ENCODE measurements at regions not wholly inside any gene's neighbourhood (a gene's known extent, or its start where the extent isn't known, plus 50 kb on each side); places are given as distances from the start of the nearest gene placed in this dataset.

DNA sequence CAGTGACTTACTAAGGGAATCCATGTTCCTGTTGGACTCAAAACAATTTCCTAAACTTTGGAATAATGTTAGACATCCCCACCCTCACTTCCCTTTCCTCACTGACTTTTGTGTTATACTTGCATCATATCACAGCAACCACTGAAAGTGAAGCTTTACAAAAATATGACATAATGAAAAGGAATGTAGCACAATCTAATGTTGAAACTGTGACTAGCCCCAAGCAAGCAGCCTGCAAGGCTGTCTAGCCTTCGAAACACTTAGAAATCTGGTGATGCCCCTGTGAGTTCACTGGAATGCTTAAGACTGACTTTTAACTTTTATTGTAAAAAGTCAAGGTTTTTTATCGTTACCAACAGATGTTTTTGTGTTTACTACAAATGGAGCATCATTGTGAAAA, 203.7 kb upstream of the ZNF385D start:
- ChIA-PET POLR2A (ENCODE audit: low non-redundant PET) (no interaction called here), CTCF (no interaction called here)
- H3K27ac ChIP-seq (ENCODE audit: low read depth, low read length, poor library complexity, severe bottlenecking) = no peak overlapping the region
- TF ChIP-seq CTCF (conservative IDR thresholded peaks at IDR 0.05; ENCODE audit: low read depth, low read length) = no peak
- intact Hi-C loops (cut with micrococcal nuclease; ENCODE audit: unreplicated experiment) = no loop called here
- H3K4me3 ChIP-seq (ENCODE audit: low read depth, low read length, poor library complexity, severe bottlenecking) = no peak overlapping the region
- no peaks in the 10 kb centered on the region for H3K27me3 ChIP-seq (replicated peaks; ENCODE audit: insufficient read depth, low read depth, low read length, poor library complexity)
- no peak for DNase-seq (ENCODE audit: low spot score)
- no peaks in the 10 kb centered on the region for H3K4me1 ChIP-seq (ENCODE audit: insufficient read depth, low read length, poor library complexity, severe bottlenecking)
- no TSS peak for BruUV-seq (replicated peaks)
- H3K36me3 ChIP-seq (ENCODE audit: insufficient read depth, low read length, poor library complexity, severe bottlenecking) = no peaks in the 10 kb centered on the region
- H3K9me3 ChIP-seq (ENCODE audit: low read depth, low read length, poor library complexity, severe bottlenecking) = peaks cover 19% of the 10 kb centered on the region

DNA sequence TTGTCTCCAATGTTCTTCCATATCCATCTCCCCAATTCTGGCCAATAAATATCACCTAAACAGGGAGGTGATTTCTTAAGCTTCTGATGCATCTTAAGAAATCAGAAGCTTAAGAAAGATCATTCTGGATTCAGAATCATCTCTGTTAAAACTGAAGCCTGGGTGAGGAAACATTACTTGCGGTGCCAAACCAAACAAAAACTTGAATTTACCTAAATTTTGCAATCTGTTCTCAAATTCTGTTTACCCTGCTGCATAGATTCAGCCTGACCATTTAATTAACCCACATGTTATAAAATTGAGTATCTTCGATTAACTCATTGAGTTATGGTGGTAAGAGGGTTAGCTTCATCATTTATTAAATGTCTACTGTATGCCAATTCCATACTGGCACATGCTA, 204.4 kb upstream of the ZNF385D start:
- intact Hi-C loops (cut with micrococcal nuclease; ENCODE audit: unreplicated experiment) = no loop called here
- TF ChIP-seq EZH2 (IDR thresholded peaks at IDR 0.05; ENCODE audit: borderline replicate concordance, low read depth, low read length, poor library complexity, severe bottlenecking) (no peak), CTCF (conservative IDR thresholded peaks at IDR 0.05; ENCODE audit: low read depth, low read length) (no peak)
- no peaks in the 10 kb centered on the region for H3K27me3 ChIP-seq (replicated peaks; ENCODE audit: insufficient read depth, low read depth, low read length, poor library complexity)
- H3K36me3 ChIP-seq (ENCODE audit: insufficient read depth, low read length, poor library complexity, severe bottlenecking) = no peaks in the 10 kb centered on the region
- no peak overlapping the region for H3K27ac ChIP-seq (ENCODE audit: low read depth, low read length, poor library complexity, severe bottlenecking)
- H3K4me1 ChIP-seq (ENCODE audit: insufficient read depth, low read length, poor library complexity, severe bottlenecking) = no peaks in the 10 kb centered on the region
- no TSS peak for BruUV-seq (replicated peaks)
- H3K9me3 ChIP-seq (ENCODE audit: low read depth, low read length, poor library complexity, severe bottlenecking) = peaks cover 19% of the 10 kb centered on the region
- no peak for DNase-seq (ENCODE audit: low spot score)
- no peak overlapping the region for H3K4me3 ChIP-seq (ENCODE audit: low read depth, low read length, poor library complexity, severe bottlenecking)
- ChIA-PET CTCF (no interaction called here), POLR2A (ENCODE audit: low non-redundant PET) (no interaction called here)

DNA sequence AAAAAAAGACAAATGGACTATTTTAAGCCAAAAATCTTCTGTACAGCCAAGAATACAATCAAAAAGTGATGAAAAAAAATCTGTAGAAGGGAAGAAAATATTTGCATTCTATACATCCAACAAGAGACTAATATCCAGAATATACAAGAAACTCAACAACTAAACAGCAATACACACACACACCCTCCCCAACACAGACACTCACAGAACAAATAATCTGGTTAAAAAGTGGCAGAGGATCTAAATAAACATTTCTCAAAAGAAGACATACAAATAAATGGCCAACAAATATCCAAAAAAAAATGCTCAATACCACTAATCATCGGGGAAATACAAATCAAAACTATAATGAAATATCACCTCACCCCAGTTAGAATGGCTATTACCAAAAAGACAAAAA, 209.0 kb upstream of the ZNF385D start:
- Histone ChIP-seq H3K27me3 (replicated peaks; ENCODE audit: insufficient read depth, low read depth, low read length, poor library complexity) (no peaks in the 10 kb centered on the region), H3K27ac (ENCODE audit: low read depth, low read length, poor library complexity, severe bottlenecking) (no peak overlapping the region), H3K36me3 (ENCODE audit: insufficient read depth, low read length, poor library complexity, severe bottlenecking) (no peaks in the 10 kb centered on the region), H3K4me1 (ENCODE audit: insufficient read depth, low read length, poor library complexity, severe bottlenecking) (no peaks in the 10 kb centered on the region), H3K4me3 (ENCODE audit: low read depth, low read length, poor library complexity, severe bottlenecking) (no peak overlapping the region), H3K9me3 (ENCODE audit: low read depth, low read length, poor library complexity, severe bottlenecking) (peaks cover 29% of the 10 kb centered on the region)
- DNase-seq (ENCODE audit: low spot score) = no peak
- CTCF ChIA-PET = no interaction called here
- intact Hi-C loops (cut with micrococcal nuclease; ENCODE audit: unreplicated experiment) = no loop called here
- POLR2A ChIA-PET (ENCODE audit: low non-redundant PET) = no interaction called here
- no peak for TF ChIP-seq EZH2 (IDR thresholded peaks at IDR 0.05; ENCODE audit: borderline replicate concordance, low read depth, low read length, poor library complexity, severe bottlenecking)
- no peak for TF ChIP-seq CTCF (conservative IDR thresholded peaks at IDR 0.05; ENCODE audit: low read depth, low read length)
- BruUV-seq (replicated peaks) = no TSS peak
